ENCODE measurements at regions not wholly inside any gene's neighbourhood (a gene's known extent, or its start where the extent isn't known, plus 50 kb on each side); places are given as distances from the start of the nearest gene placed in this dataset.

- no peak for TF ChIP-seq CTCF (IDR thresholded peaks at IDR 0.05)
- TF ChIP-seq POLR2AphosphoS5 (IDR thresholded peaks at IDR 0.05): no peak
Observed at GRCh38 chr2:4914036-4914435, 778.1 kb upstream of the SOX11 start.
